Activated CD4-positive, alpha-beta T cell treated with anti-CD3 and anti-CD28 coated beads, Interleukin-2, Interleukin-4, amounts not matched to agents 100 ng/mL and 50 ng/mL, durations not matched to agents 16 hours and 8 hours (primary cell): ENCODE measurements at regions not wholly inside any gene's neighbourhood (a gene's known extent, or its start where the extent isn't known, plus 50 kb on each side); places are given as distances from the start of the nearest gene placed in this dataset.
"Not testable (repeated sequence)": the region's sequence is repeated elsewhere in the genome, so short reads cannot be mapped to it uniquely, and the experiment has no call there.

Experiments used
- DNase-seq: peaks from one replicate; pipeline ENCODE4 v3.0.0-alpha.2; 2020; ENCODE audit warnings: low spot score

DNA sequence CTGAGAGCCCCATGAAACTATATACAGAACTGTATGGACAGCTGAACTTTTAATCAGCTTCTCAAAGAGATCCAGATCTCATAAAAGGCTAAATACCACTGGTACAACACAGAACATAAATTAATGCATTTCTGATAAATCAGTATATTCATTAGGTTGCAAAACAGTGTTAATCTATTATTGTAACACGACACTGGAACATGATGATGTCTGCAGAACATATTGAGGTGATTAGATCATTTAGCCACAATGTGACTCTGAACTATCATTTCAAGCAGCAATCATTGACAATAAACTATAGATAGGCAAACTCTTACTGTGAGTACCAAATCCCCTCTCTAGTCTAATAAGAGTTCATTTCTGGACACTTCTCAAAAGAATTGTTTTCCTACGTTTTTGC lies 50.3 kb downstream of the GASK1B start:
- no peak for DNase-seq

DNA sequence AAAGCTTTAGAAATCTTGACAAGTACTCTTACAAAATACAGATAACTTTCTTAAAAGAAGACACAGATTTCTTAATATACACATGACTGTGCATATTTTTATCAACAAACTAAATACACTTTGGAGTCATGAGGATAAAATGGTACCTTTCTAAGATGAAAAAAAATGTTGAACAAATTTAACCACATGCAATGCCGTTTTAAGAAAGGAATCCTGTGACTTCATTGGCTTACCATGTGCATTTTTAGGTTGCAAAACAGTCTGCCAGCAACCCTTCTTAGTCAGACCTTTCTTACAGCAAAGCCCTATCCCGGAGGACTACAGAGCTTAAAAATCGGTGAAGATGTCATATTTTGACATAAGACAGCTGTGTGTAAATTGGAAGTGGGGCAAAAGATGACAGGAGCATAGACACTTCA lies 51.7 kb downstream of the GASK1B start:
- no peak for DNase-seq

DNA sequence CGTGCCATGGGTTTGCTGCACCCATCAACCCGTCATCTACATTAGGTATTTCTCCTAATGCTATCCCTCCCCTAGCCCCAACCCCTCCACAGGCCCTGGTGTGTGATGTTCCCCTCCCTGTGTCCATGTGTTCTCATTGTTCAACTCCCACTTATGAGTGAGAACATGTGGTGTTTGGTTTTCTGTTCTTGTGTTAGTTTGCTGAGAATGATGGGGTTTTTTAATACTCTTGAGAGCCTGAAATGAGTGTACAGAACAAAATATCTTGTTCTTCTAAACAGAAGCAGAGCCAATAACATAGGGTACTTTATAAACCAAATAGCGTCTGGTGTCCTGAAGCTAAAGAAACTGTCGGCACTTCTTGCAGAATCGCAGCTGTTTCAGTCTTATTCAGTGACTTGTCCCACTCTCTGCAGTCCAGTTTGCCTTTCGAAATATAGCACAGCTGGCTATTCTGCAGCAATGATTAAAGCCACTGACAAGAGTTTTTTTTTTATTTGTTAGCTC lies 52.1 kb downstream of the GASK1B start:
- not testable (repeated sequence) for DNase-seq

DNA sequence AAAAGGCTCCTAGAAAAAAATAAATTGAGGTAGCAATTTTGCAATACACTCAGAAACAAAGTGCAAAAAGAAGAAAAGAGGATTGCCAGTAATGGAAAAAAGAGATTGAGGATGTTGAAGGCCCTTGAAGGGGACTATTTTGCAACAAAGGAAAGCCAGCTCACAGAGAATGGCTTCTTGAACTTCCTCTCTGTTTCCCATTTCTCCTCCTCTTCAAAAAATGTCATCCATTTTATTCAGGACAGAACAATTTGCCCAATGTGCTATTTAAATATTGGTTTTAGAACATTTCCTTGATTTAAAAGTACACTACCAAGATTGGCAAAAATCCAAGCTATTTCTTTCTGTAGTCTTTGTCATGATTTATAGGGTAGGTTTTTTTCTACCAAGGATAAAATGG lies 60.2 kb downstream of the GASK1B start:
- no peak for DNase-seq

DNA sequence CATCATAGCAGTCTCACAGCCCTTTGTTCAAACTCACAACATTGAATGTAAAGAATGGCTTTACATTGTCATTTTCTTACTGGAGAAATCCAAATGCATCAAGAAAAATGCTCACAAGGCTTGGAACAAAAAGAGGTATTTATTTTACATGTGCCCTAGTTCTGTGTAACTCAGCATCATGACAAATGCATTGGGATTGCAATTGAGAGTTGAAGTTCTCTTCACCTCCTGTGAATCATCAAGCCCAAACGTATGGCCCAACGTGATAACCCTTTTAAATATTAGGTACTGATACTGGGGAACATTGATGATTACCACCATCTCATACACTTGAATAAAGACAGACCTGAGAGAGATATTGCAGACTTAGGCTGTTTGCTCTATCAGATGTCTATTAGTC lies 61.6 kb downstream of the GASK1B start:
- DNase-seq, result no peak

DNA sequence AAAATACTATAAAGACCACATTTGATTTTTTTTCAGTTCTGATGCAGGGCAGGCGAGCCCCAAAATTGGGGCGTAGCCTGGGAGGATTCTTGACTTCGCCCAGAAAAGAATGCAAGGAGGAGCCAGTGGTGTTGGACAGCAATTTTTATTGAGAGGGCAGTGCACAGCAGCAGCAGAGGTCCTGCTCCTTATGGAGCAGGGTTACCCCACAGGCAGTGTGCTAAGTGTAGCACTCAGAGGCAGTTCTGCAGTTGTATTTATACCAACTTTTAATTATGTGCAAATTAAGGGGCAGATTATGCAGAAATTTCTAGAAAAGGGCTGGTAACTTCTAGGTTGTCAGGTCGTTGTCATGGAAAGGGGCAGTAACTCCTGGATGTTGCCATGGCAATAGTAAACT lies 69.9 kb downstream of the GASK1B start:
- no peak for DNase-seq

DNA sequence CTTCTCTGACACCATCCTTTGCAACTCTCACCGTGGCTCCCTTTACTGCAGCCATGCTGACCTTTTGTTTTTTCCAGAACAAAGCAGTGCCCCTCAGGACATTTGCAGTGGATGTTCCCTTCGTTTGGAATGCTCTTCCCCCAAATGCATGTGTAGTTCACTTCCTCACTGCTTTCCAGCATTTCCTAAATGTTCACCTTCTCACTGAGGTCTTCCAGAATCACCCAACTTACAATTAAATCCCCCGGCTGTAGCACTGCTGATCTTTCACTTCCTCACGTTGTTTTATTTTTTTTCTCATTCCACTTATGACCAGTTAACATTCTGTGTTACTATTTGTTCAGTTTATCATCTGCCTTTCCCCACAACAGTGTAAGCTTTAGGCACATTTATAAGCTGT lies 73.1 kb downstream of the GASK1B start:
- no peak for DNase-seq

DNA sequence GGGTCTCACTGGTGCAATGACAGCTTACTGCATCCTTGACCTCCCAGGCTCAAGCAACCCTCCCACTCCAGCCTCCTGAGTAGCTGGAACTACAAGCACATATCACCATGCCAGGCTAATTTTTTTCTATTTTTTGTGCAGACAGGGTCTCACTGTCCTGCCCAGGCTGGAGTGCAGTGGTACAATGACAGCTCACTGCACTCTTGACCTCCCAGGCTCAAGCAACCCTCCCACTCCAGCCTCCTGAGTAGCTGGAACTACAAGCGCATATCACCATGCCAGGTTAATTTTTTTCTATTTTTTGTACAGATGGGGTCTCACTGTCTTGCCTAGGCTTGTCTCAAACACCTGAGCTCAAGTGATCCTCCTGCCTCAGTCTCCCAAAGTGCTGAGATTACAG lies 74.0 kb downstream of the GASK1B start:
- no peak for DNase-seq

DNA sequence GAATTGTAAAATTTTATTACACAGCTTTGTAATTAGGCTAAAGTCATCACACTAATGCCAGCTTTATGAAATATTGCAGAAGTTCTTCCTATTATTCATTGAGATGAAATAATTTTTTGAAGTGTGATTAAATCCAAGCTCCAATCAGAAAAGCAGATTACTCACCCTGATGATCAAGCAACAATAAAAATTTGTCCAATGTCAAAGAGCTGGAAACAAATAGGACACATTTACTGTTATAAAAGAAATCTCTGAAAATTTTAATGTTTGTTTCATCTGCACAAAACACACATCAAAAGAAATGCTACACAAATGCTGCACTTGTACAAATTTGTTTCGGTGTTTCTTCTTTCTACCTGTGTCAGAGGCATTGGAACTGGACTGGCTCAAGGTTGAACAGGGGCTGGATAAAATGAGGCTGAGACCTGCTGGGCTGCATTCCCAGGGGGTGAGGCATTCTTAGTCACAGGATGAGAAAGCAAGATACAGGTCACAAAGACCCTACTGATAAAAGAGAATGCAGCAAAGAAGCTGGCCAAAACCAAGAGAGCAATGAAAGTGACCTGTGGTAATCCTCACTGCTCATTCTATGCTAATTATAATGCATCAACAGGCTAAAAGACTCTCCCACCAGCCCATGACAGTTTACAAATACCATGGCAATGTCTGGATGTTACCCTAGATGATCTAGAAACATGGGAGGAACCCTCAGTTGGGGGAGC lies 78.3 kb downstream of the GASK1B start:
- no peak for DNase-seq

DNA sequence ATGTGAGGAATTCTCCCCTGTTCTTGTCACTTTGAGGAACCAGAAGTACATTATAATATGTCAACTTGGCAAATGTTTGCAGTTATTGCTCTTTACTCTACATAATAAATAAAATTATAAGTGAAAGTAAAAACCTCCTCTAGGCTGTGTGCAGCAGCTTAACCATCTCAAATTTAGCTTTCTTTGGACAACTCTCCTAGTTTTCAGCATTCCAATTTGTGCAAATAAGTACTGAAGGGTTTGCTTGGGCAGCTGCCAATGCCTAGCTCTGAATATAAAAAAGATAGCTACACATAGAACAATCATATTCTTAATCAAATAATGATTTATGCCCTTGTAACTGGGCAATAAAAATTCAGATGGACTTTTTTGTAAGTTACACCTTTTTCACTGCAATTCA lies 82.5 kb downstream of the GASK1B start:
- no peak for DNase-seq

DNA sequence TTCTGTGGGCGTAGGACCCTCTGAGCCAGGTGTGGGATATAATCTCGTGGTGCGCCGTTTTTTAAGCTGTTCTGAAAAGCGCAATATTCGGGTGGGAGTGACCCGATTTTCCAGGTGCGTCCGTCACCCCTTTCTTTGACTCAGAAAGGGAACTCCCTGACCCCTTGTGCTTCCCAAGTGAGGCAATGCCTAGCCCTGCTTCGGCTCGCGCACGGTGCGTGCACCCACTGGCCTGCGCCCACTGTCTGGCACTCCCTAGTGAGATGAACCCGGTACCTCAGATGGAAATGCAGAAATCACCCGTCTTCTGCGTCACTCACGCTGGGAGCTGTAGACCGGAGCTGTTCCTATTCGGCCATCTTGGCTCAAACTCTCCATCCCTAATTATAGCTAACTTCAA lies 82.9 kb downstream of the GASK1B start:
- not testable (repeated sequence) for DNase-seq

DNA sequence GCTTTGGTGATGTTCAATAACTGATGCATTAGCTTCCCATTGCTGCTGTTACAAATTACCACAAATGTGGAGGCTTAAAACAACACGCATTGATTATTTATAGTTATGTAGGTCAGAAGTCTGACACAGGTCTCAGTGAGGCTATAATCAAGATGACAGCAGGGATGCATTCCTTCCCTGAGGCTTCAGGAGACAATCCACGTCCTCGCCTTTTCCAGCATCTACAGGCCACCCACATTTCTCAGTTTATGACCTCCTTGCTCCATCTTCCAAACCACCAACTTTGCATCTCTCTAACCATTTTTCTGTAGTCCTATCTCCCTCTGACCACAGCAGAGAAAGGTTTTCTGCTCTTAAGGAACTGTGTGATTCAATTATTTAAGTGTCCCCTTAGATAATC lies 92.5 kb downstream of the GASK1B start:
- DNase-seq, result no peak

DNA sequence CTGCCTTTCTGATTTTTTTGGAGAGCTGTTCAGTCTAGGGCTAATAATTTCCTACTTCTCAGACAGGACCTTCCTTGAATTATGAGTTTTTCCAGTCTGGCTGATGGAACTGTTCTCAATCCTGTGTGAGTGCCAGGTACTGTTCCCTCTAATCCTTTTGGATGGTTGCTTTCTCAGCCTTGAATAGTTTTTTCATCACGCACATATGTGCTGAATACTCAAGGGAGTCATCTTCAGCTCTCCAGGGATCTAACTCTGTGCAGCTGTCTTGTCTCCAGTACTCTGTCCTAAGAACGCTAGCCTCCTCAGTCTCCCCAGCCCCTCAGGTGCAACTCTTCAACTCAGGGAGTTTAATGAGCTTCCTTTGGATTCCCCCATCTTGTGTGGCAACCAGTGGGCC lies 93.2 kb downstream of the GASK1B start:
- no peak for DNase-seq

DNA sequence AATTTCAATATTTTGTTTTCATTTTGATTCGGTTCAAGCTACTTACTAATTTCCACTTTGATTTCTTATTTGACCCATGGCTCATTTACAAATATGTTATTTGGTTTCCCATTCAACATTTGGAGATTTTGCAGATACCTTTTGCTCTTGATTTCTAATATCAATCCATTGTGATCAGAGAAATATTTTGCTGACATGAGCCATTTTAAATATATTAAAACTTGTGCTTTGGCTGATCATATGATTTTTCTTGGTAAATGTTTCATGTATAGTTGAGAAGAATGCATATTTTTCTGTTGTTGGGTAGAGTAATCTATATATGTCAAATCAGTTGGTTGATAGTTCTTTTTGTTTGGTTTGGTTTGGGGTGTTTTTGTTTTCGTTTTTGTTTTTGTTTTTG lies 95.0 kb downstream of the GASK1B start:
- no peak for DNase-seq

DNA sequence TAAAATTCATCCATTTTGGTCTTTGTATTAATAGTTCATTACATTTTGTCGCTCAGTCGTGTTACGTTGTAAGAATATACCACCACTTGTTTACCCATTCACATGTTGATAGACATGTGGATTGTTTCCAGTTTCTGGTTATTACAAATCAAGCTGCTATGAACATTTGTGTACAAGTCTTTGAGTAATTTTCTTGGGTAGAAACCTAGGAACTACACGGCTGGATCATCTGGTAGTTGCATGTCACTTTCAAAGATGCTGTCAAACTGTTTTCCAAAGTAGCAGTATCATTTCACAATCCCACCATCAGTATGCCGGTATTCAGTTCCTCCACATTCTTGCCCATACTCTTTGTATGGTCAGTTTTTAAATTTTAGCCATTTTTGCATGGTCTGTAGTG lies 98.0 kb downstream of the GASK1B start:
- no peak for DNase-seq

DNA sequence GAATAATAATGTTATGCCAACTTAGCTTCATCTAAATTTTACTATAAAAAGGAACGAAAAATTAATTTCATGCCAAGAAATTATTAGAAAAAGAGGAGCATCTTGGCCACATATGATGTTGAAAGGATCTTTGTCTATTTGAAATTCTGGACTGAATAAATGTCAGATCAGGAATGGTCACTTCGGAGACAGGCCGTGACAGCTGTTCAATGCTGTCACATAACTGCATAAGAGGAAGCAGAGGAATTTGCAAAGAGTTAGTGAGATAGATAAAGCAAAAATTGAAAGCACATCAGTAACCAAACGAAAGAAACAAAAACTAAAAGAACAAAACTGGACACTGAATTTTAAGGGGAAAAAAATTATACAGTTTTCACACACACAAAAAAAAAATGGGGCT lies 100.9 kb downstream of the GASK1B start:
- DNase-seq, result no peak

DNA sequence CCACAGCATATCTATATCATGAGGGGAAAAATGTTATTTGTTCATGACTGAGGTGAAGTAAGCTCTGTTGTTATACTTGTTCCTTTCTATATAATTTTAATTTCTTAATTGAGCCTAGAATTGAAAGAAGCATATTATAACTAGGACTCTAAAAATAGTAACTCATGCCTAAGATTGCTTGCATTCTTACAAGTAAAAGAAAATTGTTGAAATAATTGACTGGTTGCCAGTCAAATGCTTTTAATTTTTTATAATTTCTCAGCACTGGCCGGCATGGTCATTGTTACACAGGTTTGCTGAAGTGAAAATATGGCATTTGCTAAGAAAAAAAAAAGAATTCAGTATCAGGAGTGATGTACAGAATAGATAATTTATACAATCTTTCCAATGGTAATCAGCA lies 104.8 kb downstream of the GASK1B start:
- no peak for DNase-seq

DNA sequence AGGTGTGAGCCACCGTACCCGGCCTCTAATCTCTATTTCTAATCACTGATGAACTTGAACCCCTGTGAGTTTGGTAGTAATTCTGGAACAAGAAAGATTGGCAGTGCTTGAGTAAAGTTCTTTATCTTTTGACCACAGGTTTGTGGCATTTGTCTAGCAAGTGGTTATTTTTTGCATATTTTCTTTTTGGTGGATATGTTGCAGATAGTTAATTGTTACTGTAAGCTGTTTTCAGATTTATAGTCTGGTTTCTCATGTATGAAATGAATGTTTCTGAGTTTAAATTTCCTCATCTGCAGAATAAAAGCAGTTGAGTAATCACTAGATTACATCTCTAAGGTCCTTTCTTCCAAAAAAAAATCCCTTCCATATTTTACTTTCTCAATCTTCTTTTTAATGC lies 105.2 kb downstream of the GASK1B start:
- no peak for DNase-seq

DNA sequence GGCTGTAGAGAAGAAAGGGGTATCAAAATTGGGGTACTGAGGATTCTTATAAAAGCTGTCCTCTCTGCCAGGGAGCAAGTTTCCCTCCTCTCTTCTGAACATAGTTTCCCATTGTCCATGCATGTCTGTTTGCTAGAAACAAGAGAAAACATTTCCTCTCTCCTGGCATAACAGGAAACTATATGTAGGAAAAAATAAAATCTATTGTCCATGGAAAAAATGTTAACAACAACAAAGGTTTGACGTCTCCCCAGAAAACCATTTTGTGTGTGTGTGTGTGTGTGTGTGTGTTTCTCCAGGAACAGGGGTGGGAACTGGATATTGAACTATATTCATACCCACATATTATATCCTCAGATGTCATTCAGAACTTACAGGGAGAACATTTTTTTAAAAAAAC lies 107.2 kb downstream of the GASK1B start:
- no peak for DNase-seq

DNA sequence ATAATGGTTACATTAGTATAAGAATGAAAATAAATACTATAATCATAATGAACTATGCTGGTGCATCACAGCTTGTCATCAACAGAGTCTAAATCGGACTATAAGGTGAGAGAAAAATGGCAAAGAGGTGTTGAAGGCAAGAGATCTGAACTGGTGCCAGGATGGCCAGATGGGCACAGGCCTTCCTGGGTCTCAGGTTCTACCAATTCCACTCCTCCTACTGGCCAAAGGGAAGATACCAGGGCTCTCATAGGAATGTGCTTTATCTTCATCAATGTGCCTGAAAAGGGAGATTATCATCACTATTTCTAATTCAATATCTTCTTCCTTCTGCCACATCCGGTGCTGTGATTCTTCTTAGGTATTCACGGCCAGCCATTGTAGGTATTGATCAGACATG lies 107.6 kb downstream of the GASK1B start:
- DNase-seq, result no peak

DNA sequence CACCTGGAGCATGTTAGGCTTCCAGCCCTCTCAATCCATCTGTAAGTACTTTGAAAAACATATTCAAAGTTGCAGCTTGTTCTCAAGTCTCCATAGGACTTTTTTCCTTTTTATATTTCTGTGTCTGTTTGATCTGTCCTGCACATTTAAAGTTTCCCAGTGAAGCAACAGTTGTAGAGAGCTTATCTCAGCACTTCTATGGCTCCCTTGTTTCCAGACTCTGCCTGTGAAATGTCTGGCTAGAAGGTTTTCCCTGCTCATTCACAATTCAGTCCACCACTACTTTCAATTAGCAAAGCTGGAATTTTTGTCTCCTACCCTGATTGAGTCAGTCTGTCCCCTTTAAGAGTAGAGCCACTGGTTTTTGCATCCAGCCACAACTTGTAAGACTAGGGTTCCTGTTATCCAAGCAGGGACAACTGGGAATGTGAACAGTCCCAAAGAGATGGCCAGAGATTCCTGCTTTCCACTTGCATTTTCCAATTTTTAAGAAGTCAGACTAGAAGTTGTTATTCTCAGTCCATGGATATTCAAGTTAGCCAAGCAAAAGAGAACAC lies 116.1 kb downstream of the GASK1B start:
- DNase-seq, result no peak

DNA sequence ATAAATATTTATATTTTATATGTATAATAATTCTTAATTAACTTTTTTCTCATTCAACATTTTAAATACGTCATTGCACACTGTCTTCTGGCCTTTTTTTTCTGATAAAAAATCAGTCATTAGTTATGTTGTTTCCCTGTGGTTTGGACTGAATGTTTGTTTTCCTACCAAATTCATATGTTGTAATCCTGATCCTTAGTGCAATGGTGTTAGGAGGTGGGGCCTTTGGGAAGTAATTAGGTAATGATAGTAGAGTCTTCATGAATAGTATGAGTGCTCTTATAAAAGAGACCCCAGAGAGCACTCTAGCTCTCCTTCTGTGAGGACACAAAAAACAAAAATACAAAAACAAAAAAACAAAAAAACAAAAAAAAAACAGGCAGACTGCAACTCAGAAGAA lies 117.2 kb downstream of the GASK1B start:
- DNase-seq, result no peak

DNA sequence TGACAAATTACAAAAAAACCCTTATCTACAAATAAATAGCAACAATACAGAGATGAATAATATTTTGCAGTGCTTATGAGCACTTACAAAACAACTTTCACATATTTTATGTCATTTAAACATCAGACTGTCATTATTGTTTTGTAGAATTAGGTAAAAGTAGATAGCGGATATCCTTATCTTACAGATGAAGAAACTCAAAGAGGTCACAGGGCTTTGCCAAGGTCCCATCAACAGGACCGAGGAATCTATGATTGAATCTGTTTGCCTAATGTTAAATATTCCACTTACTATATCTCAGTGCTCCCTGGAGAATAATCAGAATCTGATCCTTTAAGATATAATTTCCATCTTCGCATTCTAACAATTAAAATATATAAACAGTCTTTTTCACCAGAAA lies 119.0 kb downstream of the GASK1B start:
- DNase-seq, result no peak

DNA sequence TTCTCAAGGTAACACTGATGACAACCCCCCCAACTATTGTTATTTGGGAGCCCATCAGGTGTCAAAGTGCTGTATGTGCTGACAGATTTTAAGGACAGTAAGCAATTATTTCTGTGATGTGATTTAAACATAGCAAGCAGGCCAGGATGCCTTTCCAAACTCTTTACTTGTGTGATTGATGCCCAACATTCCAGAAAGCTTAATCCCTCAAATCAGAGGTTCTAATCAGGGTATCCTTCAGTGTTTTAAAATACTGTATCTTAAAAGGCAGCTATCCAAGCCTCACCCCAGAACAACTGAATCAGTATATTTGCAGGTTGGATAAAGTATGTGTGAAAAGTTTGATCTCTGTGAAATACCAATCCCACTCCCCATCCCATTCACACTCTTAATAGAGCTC lies 119.7 kb downstream of the GASK1B start:
- DNase-seq, result no peak
